CD14-positive monocyte (primary cell): ENCODE measurements at regions not wholly inside any gene's neighbourhood (a gene's known extent, or its start where the extent isn't known, plus 50 kb on each side); places are given as distances from the start of the nearest gene placed in this dataset.

ENCODE experiments used
- DNase-seq, 3 donors: peaks; one replicate each; pipeline ENCODE4 v3.0.0-alpha.2; 2011 to 2022
- H2AFZ ChIP-seq: 2 replicates; pipeline ENCODE4 v1.6.0; 2012; ENCODE audit warnings: mild to moderate bottlenecking, low read depth, low read length, inconsistent platforms; ENCODE audit not compliant: insufficient read depth, poor library complexity, severe bottlenecking
- H3K27ac ChIP-seq, 2 donors: 1 replicate in 1 of 2; 2 replicates in 1 of 2; pipeline ENCODE4 v1.5.1; 2012 to 2013; ENCODE audit warnings: low read length in 2 of 2, control low read depth in 1 of 2, inconsistent platforms in 1 of 2, low read depth in 1 of 2, mild to moderate bottlenecking in 1 of 2
- H3K27me3 ChIP-seq, 2 donors: one replicate each; pipeline versions ENCODE4 v1.6.0 to v1.6.1; 2011 to 2013; ENCODE audit warnings: low read length in 2 of 2; ENCODE audit not compliant: control insufficient read depth in 2 of 2, insufficient read depth in 2 of 2
- H3K36me3 ChIP-seq, 2 donors: replicated peaks in 1 of 2; 1 replicate in 1 of 2; 2 replicates in 1 of 2; pipeline versions ENCODE4 v1.5.1 to v1.6.1; 2012 to 2013; ENCODE audit warnings: low read length in 2 of 2, control low read depth in 1 of 2, inconsistent platforms in 1 of 2, mild to moderate bottlenecking in 1 of 2; ENCODE audit not compliant: insufficient read depth in 2 of 2, control insufficient read depth in 1 of 2
- H3K4me1 ChIP-seq, 2 donors: 1 replicate in 1 of 2; 2 replicates in 1 of 2; pipeline versions ENCODE4 v1.5.1 to v1.6.1; 2012 to 2013; ENCODE audit warnings: low read length in 2 of 2, control low read depth in 1 of 2, inconsistent platforms in 1 of 2, mild to moderate bottlenecking in 1 of 2, moderate library complexity in 1 of 2; ENCODE audit not compliant: insufficient read depth in 2 of 2, control insufficient read depth in 1 of 2
- H3K4me2 ChIP-seq: replicated peaks from 2 replicates; pipeline ENCODE3; 2012; ENCODE audit warnings: low read length, moderate library complexity, mild to moderate bottlenecking; ENCODE audit not compliant: poor library complexity, severe bottlenecking; ENCODE audit errors: extremely low read depth
- H3K4me3 ChIP-seq, 3 experiments: fragments of 200-600 bp in 1 of 3; sonication (generic) in 1 of 3; replicated peaks in 1 of 3; 1 replicate in 2 of 3; 2 replicates in 1 of 3; pipeline ENCODE4 v1.5.1; 2011 to 2013; ENCODE audit warnings: low read length in 3 of 3, mild to moderate bottlenecking in 3 of 3, control low read depth in 2 of 3, low read depth in 2 of 3, inconsistent platforms in 1 of 3, moderate library complexity in 1 of 3
- H3K79me2 ChIP-seq: 2 replicates; pipeline ENCODE4 v1.6.0; 2012; ENCODE audit warnings: mild to moderate bottlenecking, control low read depth, inconsistent platforms, low read length, moderate library complexity; ENCODE audit not compliant: insufficient read depth
- H3K9ac ChIP-seq: 2 replicates; pipeline ENCODE4 v1.6.0; 2017; ENCODE audit warnings: low read length, mild to moderate bottlenecking; ENCODE audit not compliant: insufficient read depth, poor library complexity, severe bottlenecking
- H3K9me3 ChIP-seq, 2 donors: replicated peaks in 1 of 2; 1 replicate in 1 of 2; 2 replicates in 1 of 2; pipeline versions ENCODE4 v1.5.1 to v1.6.1; 2012 to 2013; ENCODE audit warnings: low read length in 2 of 2, control low read depth in 1 of 2; ENCODE audit not compliant: control insufficient read depth in 1 of 2, insufficient read depth in 1 of 2
- H4K20me1 ChIP-seq: 2 replicates; pipeline ENCODE4 v1.6.0; 2012; ENCODE audit warnings: mild to moderate bottlenecking, low read length, control low read depth, moderate library complexity; ENCODE audit not compliant: insufficient read depth
- H3K27ac Mint-ChIP-seq, 7 donors: one replicate each; pipeline ENCODE4 v1.8.0; 2020; ENCODE audit warnings: mild to moderate bottlenecking in 7 of 7, mixed read lengths in 7 of 7, moderate library complexity in 6 of 7, inconsistent platforms in 2 of 7
- H3K27me3 Mint-ChIP-seq, 3 donors: one replicate each; pipeline ENCODE4 v1.8.0; 2021 to 2022; ENCODE audit warnings: low read depth in 3 of 3, mild to moderate bottlenecking in 3 of 3, mixed read lengths in 3 of 3, moderate library complexity in 3 of 3, inconsistent platforms in 1 of 3
- H3K36me3 Mint-ChIP-seq, 2 donors: one replicate each; pipeline ENCODE4 v1.8.0; 2020; ENCODE audit warnings: mixed read lengths in 2 of 2, inconsistent platforms in 1 of 2, mild to moderate bottlenecking in 1 of 2
- H3K4me1 Mint-ChIP-seq: one replicate; pipeline ENCODE4 v1.8.0; 2020; ENCODE audit warnings: mild to moderate bottlenecking, mixed read lengths
- H3K4me3 Mint-ChIP-seq, 2 donors: one replicate each; pipeline ENCODE4 v1.8.0; 2020; ENCODE audit warnings: mild to moderate bottlenecking in 2 of 2, mixed read lengths in 2 of 2, moderate library complexity in 1 of 2
- H3K9me3 Mint-ChIP-seq, 7 donors: one replicate each; pipeline ENCODE4 v1.8.0; 2020 to 2022; ENCODE audit warnings: mixed read lengths in 7 of 7, mild to moderate bottlenecking in 6 of 7, moderate library complexity in 6 of 7, inconsistent platforms in 2 of 7
- CTCF ChIP-seq: fragments of 200-600 bp; IDR thresholded peaks from one replicate; pipeline ENCODE4 v1.8.0; 2022; ENCODE audit warnings: antibody characterized with exemption, mild to moderate bottlenecking
- WGBS: methylation state at CpG from one replicate; pipeline ENCODE4 v1.1.5; 2013; ENCODE audit warnings: missing lambda C conversion rate; ENCODE audit not compliant: insufficient coverage; 5-methylcytosine and 5-hydroxymethylcytosine counted together
- intact Hi-C, 2 donors: fragments of 100-400 bp; cut with micrococcal nuclease; formaldehyde crosslinking; loops; one replicate each; pipeline versions ENCODE4 v1.15.0 to v1.15.1; 2023

- H3K4me1 ChIP-seq: peaks cover 82 to 86% of the 10 kb centered on the region in 2 donors
- peak overlapping the region in 1 of 3 experiments; percentile 43 for H3K4me3 ChIP-seq
- TF ChIP-seq CTCF: no peak
- DNase-seq: peak in 2 of 3 donors; percentile 56 to 70
- H3K36me3 ChIP-seq: no peaks in the 10 kb centered on the region
- H3K36me3 Mint-ChIP-seq: no peaks in the 10 kb centered on the region
- peak overlapping the region; percentile 85 to 94 (median 93) for H3K27ac Mint-ChIP-seq
- H3K4me3 Mint-ChIP-seq: peak overlapping the region in 1 of 2 donors; percentile 69
- peaks cover 0 to 5% (median 0%) of the 10 kb centered on the region in 3 donors for H3K27me3 Mint-ChIP-seq
- peaks cover 0 to 1% (median 0%) of the 10 kb centered on the region in 7 donors for H3K9me3 Mint-ChIP-seq
- H3K4me2 ChIP-seq: peak overlapping the region; percentile 40
- H3K27ac ChIP-seq: peak overlapping the region; percentile 55 to 79
- H4K20me1 ChIP-seq: no peaks in the 10 kb centered on the region
- no peaks in the 10 kb centered on the region for H3K27me3 ChIP-seq
- H3K9ac ChIP-seq: peak overlapping the region; percentile 4
- peaks cover 76% of the 10 kb centered on the region for H3K4me1 Mint-ChIP-seq
- H3K79me2 ChIP-seq: no peaks in the 10 kb centered on the region
- no peaks in the 10 kb centered on the region for H3K9me3 ChIP-seq
- no peak overlapping the region for H2AFZ ChIP-seq
- 8% methylated on average over 2 of the region's 3 CpGs for WGBS
- intact Hi-C loops: no loop called here
Observed at GRCh38 chr2:64846177-64846576, 143.0 kb upstream of the SLC1A4 start.

- peaks cover 0 to 1% (median 0%) of the 10 kb centered on the region in 7 donors for H3K9me3 Mint-ChIP-seq
- H3K36me3 Mint-ChIP-seq: no peaks in the 10 kb centered on the region
- Histone ChIP-seq H3K27ac (peak overlapping the region in 1 of 2 donors; percentile 79), H3K4me2 (no peak overlapping the region), H3K9me3 (no peaks in the 10 kb centered on the region), H3K79me2 (no peaks in the 10 kb centered on the region), H3K4me1 (peaks cover 85 to 89% of the 10 kb centered on the region in 2 donors), H4K20me1 (no peaks in the 10 kb centered on the region), H3K36me3 (no peaks in the 10 kb centered on the region), H3K4me3 (no peak overlapping the region), H2AFZ (no peak overlapping the region), H3K9ac (no peak overlapping the region), H3K27me3 (no peaks in the 10 kb centered on the region)
- peak overlapping the region in 2 of 7 donors; percentile 43 to 48 for H3K27ac Mint-ChIP-seq
- no peak for TF ChIP-seq CTCF
- intact Hi-C loops: no loop called here
- DNase-seq: no peak
- peaks cover 0 to 5% (median 0%) of the 10 kb centered on the region in 3 donors for H3K27me3 Mint-ChIP-seq
- H3K4me3 Mint-ChIP-seq: no peak overlapping the region
- peaks cover 78% of the 10 kb centered on the region for H3K4me1 Mint-ChIP-seq
- WGBS: 92% methylated on average over 2 of the region's 5 CpGs
Observed at GRCh38 chr2:64847930-64848329, 141.3 kb upstream of the SLC1A4 start.
